Vagina (tissue), 2 donors: ENCODE measurements at regions not wholly inside any gene's neighbourhood (a gene's known extent, or its start where the extent isn't known, plus 50 kb on each side); places are given as distances from the start of the nearest gene placed in this dataset.

Source experiments
- CTCF ChIP-seq, 3 experiments: fragments of 450-650 bp in 2 of 3; fragments of 200-600 bp in 1 of 3; sonication (generic) in 1 of 3; IDR thresholded peaks; one replicate each; pipeline ENCODE4 v1.5.1; 2017 to 2019; ENCODE audit warnings: antibody characterized with exemption in 3 of 3, mild to moderate bottlenecking in 2 of 3, moderate library complexity in 2 of 3
- POLR2A ChIP-seq, 2 donors: fragments of 450-650 bp; IDR thresholded peaks; one replicate each; pipeline ENCODE4 v1.6.1; 2017; ENCODE audit warnings: antibody characterized with exemption in 2 of 2, mild to moderate bottlenecking in 2 of 2, moderate library complexity in 2 of 2
- POLR2AphosphoS5 ChIP-seq, 2 donors: sonication (generic); formaldehyde crosslinking; IDR thresholded peaks; one replicate each; pipeline ENCODE4 v1.9.0; 2017; ENCODE audit warnings: antibody characterized with exemption in 2 of 2, mild to moderate bottlenecking in 2 of 2, low read depth in 1 of 2; ENCODE audit not compliant: insufficient read depth in 1 of 2

GRCh38 chr12:107593713-107594381, 91.8 kb upstream of the PWP1 start:
- TF ChIP-seq CTCF (IDR thresholded peaks at IDR 0.05) (no peak), POLR2A (IDR thresholded peaks at IDR 0.05) (no peak), POLR2AphosphoS5 (IDR thresholded peaks at IDR 0.05; ENCODE audit: insufficient read depth in 1 of 2, low read depth in 1 of 2) (no peak)
